Transverse colon (tissue), 4 donors: ENCODE measurements at regions not wholly inside any gene's neighbourhood (a gene's known extent, or its start where the extent isn't known, plus 50 kb on each side); places are given as distances from the start of the nearest gene placed in this dataset.

Experiments
- CTCF ChIP-seq, 5 experiments: fragments of 200-600 bp in 3 of 5; fragments of 450-650 bp in 2 of 5; sonication (generic) in 3 of 5; IDR thresholded peaks; 1 replicate in 2 of 5; 2 replicates in 3 of 5; pipeline ENCODE4 v1.5.1; 2016 to 2017; ENCODE audit warnings: antibody characterized with exemption in 5 of 5, inconsistent platforms in 3 of 5, mild to moderate bottlenecking in 2 of 5, moderate library complexity in 1 of 5
- POLR2AphosphoS5 ChIP-seq, 3 donors: sonication (generic); formaldehyde crosslinking; IDR thresholded peaks; one replicate each; pipeline ENCODE4 v1.6.1; 2016; ENCODE audit warnings: antibody characterized with exemption in 3 of 3

GRCh38 chr20:18992418-18992817 lies 178.8 kb downstream of the SCP2D1 start:
- TF ChIP-seq POLR2AphosphoS5 (IDR thresholded peaks at IDR 0.05) (no peak), CTCF (IDR thresholded peaks at IDR 0.05) (no peak)
